ENCODE measurements at regions not wholly inside any gene's neighbourhood (a gene's known extent, or its start where the extent isn't known, plus 50 kb on each side); places are given as distances from the start of the nearest gene placed in this dataset.

DNA sequence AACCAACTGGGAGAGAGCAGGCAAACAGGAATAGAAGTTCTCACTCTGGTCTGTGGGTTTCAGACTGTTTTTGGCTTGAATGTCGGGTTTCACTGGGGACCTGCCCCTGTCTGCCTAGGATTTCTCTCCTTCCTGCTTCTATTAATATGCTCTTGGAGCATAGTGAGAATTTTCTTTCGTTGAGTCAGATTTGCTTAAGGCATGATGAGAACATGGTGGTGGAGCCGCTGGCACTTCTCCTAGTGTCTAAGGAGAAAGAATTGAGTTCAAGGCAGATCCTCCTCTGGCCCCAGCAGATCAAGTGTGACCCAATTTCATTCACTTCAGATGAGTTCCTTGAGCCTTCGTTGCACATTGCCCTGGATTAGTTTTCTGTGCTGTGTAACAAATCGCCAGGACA, 103.9 kb upstream of the HS6ST1 start:
- Histone ChIP-seq H3K27me3 (no peaks in the 10 kb centered on the region), H3K27ac (no peak overlapping the region), H4K20me1 (no peaks in the 10 kb centered on the region), H3K4me1 (peaks cover 36% of the 10 kb centered on the region), H3K36me3 (no peaks in the 10 kb centered on the region), H3K9me3 (peaks cover 43% of the 10 kb centered on the region), H3K4me2 (no peak overlapping the region), H3K4me3 (no peak overlapping the region), H3K9ac (no peak overlapping the region)
- TF ChIP-seq Cebpa-rat (IDR thresholded peaks at IDR 0.05), result no peak

DNA sequence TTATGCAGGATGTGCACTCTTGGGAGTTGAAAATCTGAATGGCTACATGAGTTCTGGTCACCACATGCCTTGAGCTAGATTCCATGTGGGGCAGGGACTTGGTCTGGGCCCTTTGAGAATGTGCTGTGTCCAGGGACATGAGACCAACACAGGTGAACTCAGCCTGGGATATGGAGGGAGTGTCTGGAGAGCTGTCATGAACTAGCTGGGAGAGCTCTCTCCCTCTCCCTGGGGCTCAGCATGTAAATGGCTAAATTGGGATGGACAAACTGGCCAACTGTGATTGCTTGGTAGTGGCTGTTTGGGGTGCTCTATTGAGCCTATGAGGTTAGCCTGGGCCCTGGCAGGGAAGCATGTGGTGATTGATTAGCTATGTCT, 105.1 kb upstream of the HS6ST1 start:
- H3K27ac ChIP-seq, result no peak overlapping the region
- H3K4me2 ChIP-seq, result no peak overlapping the region
- H3K9me3 ChIP-seq, result peaks cover 43% of the 10 kb centered on the region
- H3K4me1 ChIP-seq, result peaks cover 47% of the 10 kb centered on the region
- H4K20me1 ChIP-seq, result no peaks in the 10 kb centered on the region
- no peak overlapping the region for H3K4me3 ChIP-seq
- H3K9ac ChIP-seq, result no peak overlapping the region
- no peaks in the 10 kb centered on the region for H3K27me3 ChIP-seq
- TF ChIP-seq Cebpa-rat (IDR thresholded peaks at IDR 0.05), result no peak
- H3K36me3 ChIP-seq, result no peaks in the 10 kb centered on the region

DNA sequence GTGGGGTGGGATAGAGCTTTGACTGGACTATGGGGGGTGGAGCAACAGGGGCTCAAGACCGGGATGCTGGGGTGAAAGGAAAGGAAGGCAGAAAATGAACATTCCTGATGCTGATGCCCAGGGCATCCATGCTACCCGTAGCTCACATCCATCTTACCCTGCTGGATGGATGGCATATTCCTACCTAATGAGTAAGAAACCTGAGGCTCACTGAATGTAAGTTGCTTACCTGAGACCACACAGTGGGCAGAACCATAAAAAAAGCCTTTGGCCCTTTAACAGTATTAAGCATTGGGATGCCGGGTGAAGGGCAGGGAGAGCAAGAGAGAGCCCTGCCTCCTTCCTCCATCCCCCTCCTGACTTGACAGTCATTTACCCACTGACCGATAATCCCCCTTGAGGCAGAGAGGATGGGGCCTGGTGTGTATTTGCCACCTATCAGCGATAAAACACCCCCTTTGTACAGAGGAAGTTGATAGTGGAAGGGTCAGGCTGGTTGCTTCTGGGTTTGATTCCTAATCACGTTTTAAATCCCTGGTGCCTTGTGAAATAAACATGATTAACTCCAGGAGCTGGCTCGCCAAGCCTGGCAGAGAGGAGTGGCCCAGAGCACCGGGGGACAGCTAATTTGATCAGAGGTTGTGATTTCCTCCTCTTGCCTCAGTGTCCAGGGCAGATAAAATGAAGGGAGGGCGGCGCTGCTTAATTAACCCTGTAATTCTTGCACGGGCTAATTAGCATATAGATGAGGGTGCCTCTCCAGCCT, 105.9 kb upstream of the HS6ST1 start:
- Histone ChIP-seq H3K4me1 (peaks cover 47% of the 10 kb centered on the region), H4K20me1 (no peaks in the 10 kb centered on the region), H3K27ac (no peak overlapping the region), H3K9me3 (peaks cover 41% of the 10 kb centered on the region), H3K9ac (no peak overlapping the region), H3K4me3 (no peak overlapping the region), H3K27me3 (no peaks in the 10 kb centered on the region), H3K36me3 (no peaks in the 10 kb centered on the region), H3K4me2 (no peak overlapping the region)
- no peak for TF ChIP-seq Cebpa-rat (IDR thresholded peaks at IDR 0.05)

DNA sequence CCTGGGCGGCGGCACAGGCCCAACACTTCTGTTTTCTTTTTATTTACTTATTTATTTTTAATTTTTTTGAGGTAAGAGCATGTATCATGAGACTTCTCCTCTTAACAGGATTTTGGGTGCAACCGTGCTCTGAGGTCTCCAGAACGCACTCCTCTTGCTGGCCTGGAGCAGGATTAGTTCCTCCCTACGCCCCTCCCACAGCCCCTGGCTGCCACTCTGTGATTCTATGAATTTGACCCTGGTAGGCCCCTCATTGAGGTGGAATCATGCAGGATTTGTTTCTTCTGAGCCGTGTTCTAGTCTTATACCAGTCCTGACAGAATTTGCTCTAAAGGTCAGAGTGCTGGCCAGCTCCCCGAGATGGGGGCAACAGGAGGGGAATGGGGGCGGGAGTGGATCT, 106.5 kb upstream of the HS6ST1 start:
- H4K20me1 ChIP-seq, result no peaks in the 10 kb centered on the region
- H3K4me2 ChIP-seq, result no peak overlapping the region
- H3K27ac ChIP-seq, result no peak overlapping the region
- TF ChIP-seq Cebpa-rat (IDR thresholded peaks at IDR 0.05), result no peak
- peaks cover 41% of the 10 kb centered on the region for H3K9me3 ChIP-seq
- no peaks in the 10 kb centered on the region for H3K36me3 ChIP-seq
- H3K9ac ChIP-seq, result no peak overlapping the region
- no peak overlapping the region for H3K4me3 ChIP-seq
- no peaks in the 10 kb centered on the region for H3K27me3 ChIP-seq
- H3K4me1 ChIP-seq, result peaks cover 44% of the 10 kb centered on the region

DNA sequence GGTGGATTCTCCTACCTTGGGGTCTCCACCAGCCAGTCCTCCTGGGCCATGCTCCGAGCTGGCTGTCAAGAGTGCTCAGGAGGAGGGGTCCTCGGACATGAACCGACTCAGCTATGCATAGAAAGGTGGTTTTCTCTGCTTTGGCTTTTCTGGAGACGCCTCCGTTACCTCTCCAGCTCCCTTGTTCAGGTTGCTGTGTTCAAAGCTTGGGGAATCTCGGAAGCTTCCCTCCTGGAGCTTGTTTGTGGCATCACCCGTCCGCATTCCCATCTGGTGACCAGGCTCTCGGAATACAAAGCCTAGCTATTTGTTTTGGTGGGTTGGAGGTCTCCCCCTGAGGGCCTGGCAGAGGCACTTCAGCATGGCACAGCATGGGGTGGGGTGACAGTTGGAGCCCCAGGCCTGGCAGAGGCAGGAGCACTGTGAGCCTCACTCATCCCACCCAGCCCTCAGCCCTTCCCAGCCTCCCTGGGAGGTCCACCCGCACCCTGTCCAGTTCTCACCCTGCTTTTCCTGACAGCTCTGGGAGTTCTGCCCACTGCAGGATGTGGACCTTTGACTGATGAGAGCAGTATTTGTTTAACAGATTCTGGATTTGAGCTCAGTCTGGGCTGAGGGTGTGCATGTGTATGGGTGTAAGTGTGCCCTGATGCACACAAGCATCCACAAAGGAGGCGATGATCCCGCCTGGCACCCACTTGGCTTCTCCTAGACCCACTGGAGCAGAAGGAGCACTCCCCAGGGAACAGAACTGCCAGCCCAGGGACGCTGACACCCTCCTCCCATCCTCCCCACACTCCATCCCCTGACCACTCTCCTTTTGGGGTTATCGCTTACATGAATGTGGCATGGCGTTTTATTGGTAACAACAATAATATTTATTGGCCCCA, 107.3 kb upstream of the HS6ST1 start:
- H3K9ac ChIP-seq, result no peak overlapping the region
- peaks cover 36% of the 10 kb centered on the region for H3K4me1 ChIP-seq
- no peaks in the 10 kb centered on the region for H4K20me1 ChIP-seq
- H3K4me2 ChIP-seq, result peak overlapping the region; percentile 18; the same call in 1 of the 2 replicates
- no peak for TF ChIP-seq Cebpa-rat (IDR thresholded peaks at IDR 0.05)
- H3K36me3 ChIP-seq, result no peaks in the 10 kb centered on the region
- no peaks in the 10 kb centered on the region for H3K27me3 ChIP-seq
- no peak overlapping the region for H3K27ac ChIP-seq
- no peak overlapping the region for H3K4me3 ChIP-seq
- H3K9me3 ChIP-seq, result peaks cover 36% of the 10 kb centered on the region

DNA sequence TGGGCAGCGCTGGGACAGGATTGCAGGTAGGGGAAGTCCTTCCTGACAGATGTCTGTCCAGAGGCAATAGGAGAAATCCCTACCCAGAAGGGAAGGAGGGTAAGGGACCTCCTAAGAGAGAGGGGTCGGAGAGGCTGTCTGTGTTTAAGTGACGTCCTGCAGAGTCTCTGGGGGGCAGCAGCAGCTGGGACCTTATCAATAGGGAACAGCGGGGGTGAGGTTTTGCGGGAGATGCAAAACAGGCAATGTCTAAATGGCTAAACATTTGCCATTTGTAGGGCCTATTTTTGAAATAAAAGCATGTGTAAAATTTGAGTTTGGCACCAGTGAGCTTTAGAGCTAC, 108.7 kb upstream of the HS6ST1 start:
- Histone ChIP-seq H3K27me3 (no peaks in the 10 kb centered on the region), H3K4me2 (peak overlapping the region; percentile 44), H3K4me3 (no peak overlapping the region), H3K27ac (no peak overlapping the region), H3K4me1 (peaks cover 26% of the 10 kb centered on the region), H4K20me1 (no peaks in the 10 kb centered on the region), H3K36me3 (no peaks in the 10 kb centered on the region), H3K9me3 (peaks cover 25% of the 10 kb centered on the region), H3K9ac (no peak overlapping the region)
- no peak for TF ChIP-seq Cebpa-rat (IDR thresholded peaks at IDR 0.05)

DNA sequence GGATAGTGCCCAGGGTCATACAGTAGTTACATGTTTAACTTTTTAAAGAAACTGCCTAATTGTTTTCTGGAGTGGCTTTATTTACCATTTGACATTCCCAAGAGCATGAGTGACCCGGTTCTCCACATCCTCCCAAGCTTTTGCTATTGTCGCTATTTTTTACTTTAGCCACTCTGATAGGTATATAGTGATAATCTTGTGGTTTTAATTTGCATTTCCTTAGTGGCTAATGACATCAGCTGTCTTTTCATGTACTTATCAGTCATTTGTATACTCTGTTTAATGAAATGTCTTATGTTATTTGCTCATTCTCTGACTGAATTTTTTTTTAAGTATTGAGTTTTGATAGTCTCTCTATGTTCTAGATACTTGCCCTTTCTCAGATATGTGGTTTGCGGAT, 109.7 kb upstream of the HS6ST1 start:
- peaks cover 26% of the 10 kb centered on the region for H3K4me1 ChIP-seq
- no peaks in the 10 kb centered on the region for H4K20me1 ChIP-seq
- H3K27me3 ChIP-seq, result no peaks in the 10 kb centered on the region
- H3K9ac ChIP-seq, result no peak overlapping the region
- peaks cover 15% of the 10 kb centered on the region for H3K9me3 ChIP-seq
- H3K4me2 ChIP-seq, result peak overlapping the region; percentile 44
- no peaks in the 10 kb centered on the region for H3K36me3 ChIP-seq
- TF ChIP-seq Cebpa-rat (IDR thresholded peaks at IDR 0.05), result no peak
- no peak overlapping the region for H3K4me3 ChIP-seq
- no peak overlapping the region for H3K27ac ChIP-seq

DNA sequence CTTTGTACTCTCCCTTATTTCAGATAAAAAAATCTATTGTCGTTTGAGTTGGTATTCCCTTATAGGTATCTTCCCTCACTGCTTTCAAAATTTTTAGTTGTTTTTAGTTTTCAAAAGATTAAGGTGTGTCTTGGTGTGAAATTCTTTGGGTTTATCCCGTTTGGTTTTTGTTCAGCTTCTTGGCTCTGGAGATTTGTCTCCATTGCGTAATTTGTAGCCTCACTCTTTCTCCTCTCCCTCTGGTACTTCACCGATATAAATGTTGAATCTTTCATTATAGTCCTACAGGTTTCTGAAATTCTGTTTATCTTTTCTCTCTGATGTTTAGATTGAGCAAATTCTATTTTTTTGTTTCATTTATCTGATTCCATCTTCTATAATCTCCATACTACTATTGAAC, 113.8 kb upstream of the HS6ST1 start:
- no peaks in the 10 kb centered on the region for H3K27me3 ChIP-seq
- peaks cover 50% of the 10 kb centered on the region for H3K4me1 ChIP-seq
- H3K4me2 ChIP-seq, result no peak overlapping the region
- TF ChIP-seq Cebpa-rat (IDR thresholded peaks at IDR 0.05), result no peak
- no peaks in the 10 kb centered on the region for H4K20me1 ChIP-seq
- no peaks in the 10 kb centered on the region for H3K36me3 ChIP-seq
- no peak overlapping the region for H3K9ac ChIP-seq
- no peak overlapping the region for H3K4me3 ChIP-seq
- H3K9me3 ChIP-seq, result peaks cover 11% of the 10 kb centered on the region
- no peak overlapping the region for H3K27ac ChIP-seq

DNA sequence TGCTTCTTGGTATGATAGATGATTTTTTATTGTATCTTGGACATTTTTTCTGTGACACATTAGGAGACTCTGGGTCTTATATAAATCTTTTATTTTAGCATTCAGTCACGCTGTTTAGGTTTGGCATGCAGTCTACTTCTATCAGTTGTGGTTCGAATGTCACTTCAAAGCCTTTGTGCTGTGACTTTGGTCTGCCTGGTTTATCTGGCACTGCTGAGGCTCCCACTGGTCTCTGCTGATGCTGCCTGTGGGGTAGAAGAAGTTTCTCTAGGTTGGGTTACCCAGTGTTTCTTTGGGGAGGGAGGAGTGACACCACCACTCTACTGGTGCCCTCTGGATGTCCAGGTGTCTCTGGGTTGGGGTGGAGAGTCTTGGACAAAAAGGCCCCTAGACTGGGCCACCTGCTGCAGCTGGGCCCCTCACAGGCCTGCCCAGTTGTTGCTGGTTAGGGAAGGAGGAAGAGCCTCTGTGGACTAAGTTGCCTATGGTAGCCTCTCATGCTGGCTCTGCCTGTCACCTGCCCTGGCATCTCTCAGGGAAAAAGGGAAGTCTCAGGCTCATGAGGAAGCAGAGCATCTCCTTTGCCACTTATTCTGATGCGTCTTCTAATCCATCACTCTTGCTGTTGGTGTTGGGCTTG, 115.4 kb upstream of the HS6ST1 start:
- no peaks in the 10 kb centered on the region for H4K20me1 ChIP-seq
- TF ChIP-seq Cebpa-rat (IDR thresholded peaks at IDR 0.05), result no peak
- no peaks in the 10 kb centered on the region for H3K36me3 ChIP-seq
- peak overlapping the region; percentile 98 for H3K4me2 ChIP-seq
- H3K27me3 ChIP-seq, result no peaks in the 10 kb centered on the region
- no peak overlapping the region; the same call in 1 of the 2 replicates for H3K9ac ChIP-seq
- no peak overlapping the region for H3K4me3 ChIP-seq
- H3K4me1 ChIP-seq, result peaks cover 53% of the 10 kb centered on the region
- H3K9me3 ChIP-seq, result peaks cover 11% of the 10 kb centered on the region
- no peak overlapping the region for H3K27ac ChIP-seq

Measured in BLaER1 (cell line).